ENCODE measurements at regions not wholly inside any gene's neighbourhood (a gene's known extent, or its start where the extent isn't known, plus 50 kb on each side); places are given as distances from the start of the nearest gene placed in this dataset.
"Not testable (repeated sequence)": the region's sequence is repeated elsewhere in the genome, so short reads cannot be mapped to it uniquely, and the experiment has no call there.

DNA sequence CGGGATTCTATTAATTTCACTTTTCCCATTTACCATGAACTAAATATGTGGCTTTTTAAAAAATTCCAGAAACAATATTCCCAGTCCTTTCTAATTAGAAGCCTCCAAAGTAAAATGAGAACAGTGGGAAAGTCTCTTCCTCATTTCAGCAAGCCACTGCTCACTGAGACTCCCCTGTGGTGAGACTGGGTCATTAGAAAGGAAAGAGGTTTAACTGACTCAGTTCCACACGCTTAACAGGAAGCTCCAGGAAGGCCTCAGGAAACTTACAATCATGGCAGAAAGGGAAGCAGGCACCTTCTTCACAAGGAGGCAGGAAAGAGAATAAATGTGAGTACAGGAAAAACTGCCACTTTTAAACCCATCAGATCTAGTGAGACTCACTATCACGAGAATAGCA, 258.9 kb upstream of the CHAC2 start:
- ATAC-seq = no peak
- TF ChIP-seq POLR2AphosphoS5 (IDR thresholded peaks at IDR 0.05) = no peak
- TF ChIP-seq, protein P1, sequence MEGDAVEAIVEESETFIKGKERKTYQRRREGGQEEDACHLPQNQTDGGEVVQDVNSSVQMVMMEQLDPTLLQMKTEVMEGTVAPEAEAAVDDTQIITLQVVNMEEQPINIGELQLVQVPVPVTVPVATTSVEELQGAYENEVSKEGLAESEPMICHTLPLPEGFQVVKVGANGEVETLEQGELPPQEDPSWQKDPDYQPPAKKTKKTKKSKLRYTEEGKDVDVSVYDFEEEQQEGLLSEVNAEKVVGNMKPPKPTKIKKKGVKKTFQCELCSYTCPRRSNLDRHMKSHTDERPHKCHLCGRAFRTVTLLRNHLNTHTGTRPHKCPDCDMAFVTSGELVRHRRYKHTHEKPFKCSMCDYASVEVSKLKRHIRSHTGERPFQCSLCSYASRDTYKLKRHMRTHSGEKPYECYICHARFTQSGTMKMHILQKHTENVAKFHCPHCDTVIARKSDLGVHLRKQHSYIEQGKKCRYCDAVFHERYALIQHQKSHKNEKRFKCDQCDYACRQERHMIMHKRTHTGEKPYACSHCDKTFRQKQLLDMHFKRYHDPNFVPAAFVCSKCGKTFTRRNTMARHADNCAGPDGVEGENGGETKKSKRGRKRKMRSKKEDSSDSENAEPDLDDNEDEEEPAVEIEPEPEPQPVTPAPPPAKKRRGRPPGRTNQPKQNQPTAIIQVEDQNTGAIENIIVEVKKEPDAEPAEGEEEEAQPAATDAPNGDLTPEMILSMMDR (IDR thresholded peaks at IDR 0.05) = no peak
- TF ChIP-seq EP300 (IDR thresholded peaks at IDR 0.05) = no peak
- no peak for TF ChIP-seq POLR2A (IDR thresholded peaks at IDR 0.05)
- Histone ChIP-seq H3K27me3 (no peaks in the 10 kb centered on the region), H3K4me3 (no peak overlapping the region), H3K4me1 (no peaks in the 10 kb centered on the region), H3K36me3 (no peaks in the 10 kb centered on the region), H3K9me3 (no peaks in the 10 kb centered on the region), H3K27ac (no peak overlapping the region)
- WGBS, 2 donors (ENCODE audit: low coverage in 1 of 2) = 82 to 91% methylated on average over 3 of the region's 3 CpGs

GRCh38 chr2:53507070-53507469, 260.5 kb upstream of the CHAC2 start:
- H3K27me3 ChIP-seq, ATAC-seq, H3K36me3 ChIP-seq, H3K4me1 ChIP-seq, H3K4me3 ChIP-seq, H3K27ac ChIP-seq, H3K9me3 ChIP-seq: not testable (repeated sequence)
- WGBS, 2 donors (ENCODE audit: low coverage in 1 of 2) = 40 to 77% methylated on average over 1 to 3 of the region's 3 CpGs

- no peak overlapping the region for H3K4me3 ChIP-seq
- H3K4me1 ChIP-seq = no peaks in the 10 kb centered on the region
- H3K27me3 ChIP-seq = no peaks in the 10 kb centered on the region
- H3K27ac ChIP-seq = no peak overlapping the region
- 70 to 87% methylated on average over 3 of the region's 3 CpGs for WGBS, 2 donors (ENCODE audit: low coverage in 1 of 2)
- no peaks in the 10 kb centered on the region for H3K9me3 ChIP-seq
- H3K36me3 ChIP-seq = no peaks in the 10 kb centered on the region
- ATAC-seq = no peak
- TF ChIP-seq EP300 (IDR thresholded peaks at IDR 0.05) (no peak), POLR2AphosphoS5 (IDR thresholded peaks at IDR 0.05) (no peak), POLR2A (IDR thresholded peaks at IDR 0.05) (no peak)
- TF ChIP-seq, protein P1 (IDR thresholded peaks at IDR 0.05) = no peak
Observed at GRCh38 chr2:53505826-53506225, 261.8 kb upstream of the CHAC2 start.

- no peaks in the 10 kb centered on the region for H3K27me3 ChIP-seq
- TF ChIP-seq POLR2A (IDR thresholded peaks at IDR 0.05) (no peak), POLR2AphosphoS5 (IDR thresholded peaks at IDR 0.05) (no peak), EP300 (IDR thresholded peaks at IDR 0.05) (no peak)
- TF ChIP-seq, protein P1 (IDR thresholded peaks at IDR 0.05) = no peak
- peaks cover 0 to 3% (median 0%) of the 10 kb centered on the region in 3 donors for H3K4me1 ChIP-seq
- no peak overlapping the region for H3K27ac ChIP-seq
- H3K36me3 ChIP-seq = no peaks in the 10 kb centered on the region
- H3K4me3 ChIP-seq = no peak overlapping the region
- WGBS, 2 donors (ENCODE audit: low coverage in 1 of 2) = 22 to 50% methylated on average over 1 to 3 of the region's 3 CpGs
- no peaks in the 10 kb centered on the region for H3K9me3 ChIP-seq
- ATAC-seq = no peak
Observed at GRCh38 chr2:53504507-53504906, 263.1 kb upstream of the CHAC2 start.

- no peak overlapping the region for H3K27ac ChIP-seq
- ATAC-seq = no peak
- no peaks in the 10 kb centered on the region for H3K9me3 ChIP-seq
- H3K27me3 ChIP-seq = no peaks in the 10 kb centered on the region
- no peak overlapping the region for H3K4me3 ChIP-seq
- H3K36me3 ChIP-seq = no peaks in the 10 kb centered on the region
- 73 to 83% methylated on average over 4 of the region's 4 CpGs for WGBS, 2 donors (ENCODE audit: low coverage in 1 of 2)
- peaks cover 6 to 28% (median 14%) of the 10 kb centered on the region in 3 donors for H3K4me1 ChIP-seq
- no peak for TF ChIP-seq POLR2A (IDR thresholded peaks at IDR 0.05)
- TF ChIP-seq POLR2AphosphoS5 (IDR thresholded peaks at IDR 0.05) = no peak
- TF ChIP-seq, protein P1 (IDR thresholded peaks at IDR 0.05) = no peak
- no peak for TF ChIP-seq EP300 (IDR thresholded peaks at IDR 0.05)
Observed at GRCh38 chr2:53500181-53500580, 267.4 kb upstream of the CHAC2 start.
